Mesenchymal stem cell (in vitro differentiated cells and primary cell): ENCODE measurements at regions not wholly inside any gene's neighbourhood (a gene's known extent, or its start where the extent isn't known, plus 50 kb on each side); places are given as distances from the start of the nearest gene placed in this dataset.

Experiments
- DNase-seq: peaks from one replicate; pipeline ENCODE4 v3.0.0-alpha.2; 2013
- H2AFZ ChIP-seq: one replicate; pipeline ENCODE4 v1.6.1; 2013; ENCODE audit warnings: low read depth, mild to moderate bottlenecking, control low read depth, inconsistent platforms, low read length, moderate library complexity
- H2AK5ac ChIP-seq: 2 replicates; pipeline ENCODE4 v1.6.1; 2013; ENCODE audit warnings: low read length, moderate library complexity, mild to moderate bottlenecking, inconsistent platforms; ENCODE audit not compliant: severe bottlenecking
- H2BK120ac ChIP-seq: one replicate; pipeline ENCODE4 v1.6.1; 2013; ENCODE audit warnings: low read depth, mild to moderate bottlenecking, inconsistent platforms, low read length, moderate library complexity
- H2BK12ac ChIP-seq, 2 experiments: one replicate each; pipeline ENCODE4 v1.6.1; 2013; ENCODE audit warnings: inconsistent platforms in 2 of 2, low read length in 2 of 2, mild to moderate bottlenecking in 2 of 2, moderate library complexity in 2 of 2, control low read depth in 1 of 2
- H2BK15ac ChIP-seq: one replicate; pipeline ENCODE4 v1.6.1; 2013; ENCODE audit warnings: mild to moderate bottlenecking, low read depth, inconsistent platforms; ENCODE audit not compliant: poor library complexity, severe bottlenecking
- H2BK5ac ChIP-seq: 2 replicates; pipeline ENCODE4 v1.6.1; 2013; ENCODE audit warnings: low read depth, mild to moderate bottlenecking, low read length, control low read depth, inconsistent platforms; ENCODE audit not compliant: poor library complexity, severe bottlenecking
- H3K14ac ChIP-seq, 2 experiments: one replicate each; pipeline ENCODE4 v1.6.1; 2013; ENCODE audit warnings: inconsistent platforms in 2 of 2, low read length in 2 of 2, control low read depth in 1 of 2, mild to moderate bottlenecking in 1 of 2, moderate library complexity in 1 of 2
- H3K18ac ChIP-seq, 2 experiments: one replicate each; pipeline ENCODE4 v1.6.1; 2013; ENCODE audit warnings: inconsistent platforms in 2 of 2, low read length in 2 of 2, control low read depth in 1 of 2, low read depth in 1 of 2, mild to moderate bottlenecking in 1 of 2
- H3K23ac ChIP-seq, 2 experiments: one replicate each; pipeline ENCODE4 v1.6.1; 2013; ENCODE audit warnings: inconsistent platforms in 2 of 2, low read length in 2 of 2, mild to moderate bottlenecking in 2 of 2, moderate library complexity in 2 of 2, control low read depth in 1 of 2
- H3K27ac ChIP-seq: 2 replicates; pipeline ENCODE4 v1.5.1; 2013; ENCODE audit warnings: mild to moderate bottlenecking, moderate library complexity, low read length, control low read depth, inconsistent platforms; ENCODE audit not compliant: poor library complexity, severe bottlenecking
- H3K27me3 ChIP-seq, 2 experiments: 2 replicates each; pipeline versions ENCODE4 v1.6.1 to v1.7.0; 2013; ENCODE audit warnings: low read length in 2 of 2, mild to moderate bottlenecking in 2 of 2, moderate library complexity in 2 of 2, control low read depth in 1 of 2, inconsistent platforms in 1 of 2; ENCODE audit not compliant: control insufficient read depth in 1 of 2, insufficient read depth in 1 of 2
- H3K36me3 ChIP-seq, 2 experiments: 2 replicates each; pipeline versions ENCODE4 v1.6.1 to v1.7.0; 2013; ENCODE audit warnings: low read length in 2 of 2, control low read depth in 1 of 2, inconsistent platforms in 1 of 2, low read depth in 1 of 2, mild to moderate bottlenecking in 1 of 2; ENCODE audit not compliant: insufficient read depth in 2 of 2, control insufficient read depth in 1 of 2
- H3K4ac ChIP-seq, 2 experiments: one replicate each; pipeline ENCODE4 v1.6.1; 2013; ENCODE audit warnings: inconsistent platforms in 2 of 2, low read length in 2 of 2, mild to moderate bottlenecking in 2 of 2, moderate library complexity in 2 of 2, control low read depth in 1 of 2, low read depth in 1 of 2
- H3K4me1 ChIP-seq: 2 replicates; pipeline ENCODE4 v1.6.1; 2013; ENCODE audit warnings: low read depth, low read length, control low read depth; ENCODE audit not compliant: control insufficient read depth, insufficient read depth
- H3K4me2 ChIP-seq: 2 replicates; pipeline ENCODE4 v1.6.1; 2013; ENCODE audit warnings: low read length, mild to moderate bottlenecking, inconsistent platforms; ENCODE audit not compliant: poor library complexity, severe bottlenecking
- H3K4me3 ChIP-seq, 2 experiments: 2 replicates each; pipeline versions ENCODE4 v1.5.1 to v1.7.0; 2013; ENCODE audit warnings: low read length in 2 of 2, mild to moderate bottlenecking in 2 of 2, control low read depth in 1 of 2, low read depth in 1 of 2; ENCODE audit not compliant: insufficient read depth in 1 of 2
- H3K79me1 ChIP-seq: replicated peaks from 2 replicates; pipeline ENCODE4 v1.6.1; 2013; ENCODE audit warnings: mild to moderate bottlenecking, control low read depth, low read length, inconsistent platforms; ENCODE audit not compliant: poor library complexity, severe bottlenecking
- H3K9ac ChIP-seq: 2 replicates; pipeline ENCODE4 v1.7.0; 2013; ENCODE audit warnings: mild to moderate bottlenecking, low read length, moderate library complexity
- H3K9me3 ChIP-seq: 2 replicates; pipeline ENCODE4 v1.7.0; 2013; ENCODE audit warnings: mild to moderate bottlenecking, low read length; ENCODE audit not compliant: control insufficient read depth
- H4K8ac ChIP-seq: one replicate; pipeline ENCODE4 v1.6.1; 2013; ENCODE audit warnings: inconsistent platforms, mild to moderate bottlenecking, low read length, moderate library complexity
- H4K91ac ChIP-seq: one replicate; pipeline ENCODE4 v1.6.1; 2013; ENCODE audit warnings: mild to moderate bottlenecking, low read length, inconsistent platforms
- WGBS: methylation state at CpG from one replicate; pipeline ENCODE4 v1.1.7; 2013; ENCODE audit warnings: mixed read lengths; 5-methylcytosine and 5-hydroxymethylcytosine counted together

- H3K36me3 ChIP-seq, result no peaks in the 10 kb centered on the region
- no peak overlapping the region for H2BK15ac ChIP-seq
- 86% methylated on average over 2 of the region's 2 CpGs for WGBS
- peak overlapping the region; percentile 30 for H4K91ac ChIP-seq
- H3K23ac ChIP-seq, result no peak overlapping the region
- H3K14ac ChIP-seq, result peak overlapping the region in 1 of 2 experiments; percentile 7
- H3K4me1 ChIP-seq, result no peaks in the 10 kb centered on the region
- no peak overlapping the region for H2BK12ac ChIP-seq
- no peaks in the 10 kb centered on the region for H3K27me3 ChIP-seq
- H3K18ac ChIP-seq, result no peak overlapping the region
- H3K9ac ChIP-seq, result no peak overlapping the region
- H3K4ac ChIP-seq, result no peak overlapping the region
- H3K4me3 ChIP-seq, result peak overlapping the region in 1 of 2 experiments; percentile 6
- H2BK5ac ChIP-seq, result no peak overlapping the region
- no peak overlapping the region for H2AFZ ChIP-seq
- no peak overlapping the region for H3K4me2 ChIP-seq
- H3K79me1 ChIP-seq, result no peaks in the 10 kb centered on the region
- no peak overlapping the region for H2AK5ac ChIP-seq
- no peak overlapping the region for H2BK120ac ChIP-seq
- no peak overlapping the region for H3K27ac ChIP-seq
- no peak overlapping the region for H4K8ac ChIP-seq
- H3K9me3 ChIP-seq, result no peaks in the 10 kb centered on the region
- DNase-seq, result no peak
Measured at GRCh38 chr5:104187656-104188055, 625.1 kb upstream of the NUDT12 start.

- DNase-seq, result no peak
- Histone ChIP-seq H2AK5ac (no peak overlapping the region), H2BK15ac (no peak overlapping the region), H3K4ac (no peak overlapping the region), H4K8ac (no peak overlapping the region), H3K18ac (no peak overlapping the region), H3K4me1 (no peaks in the 10 kb centered on the region), H3K14ac (no peak overlapping the region), H3K27ac (no peak overlapping the region), H3K36me3 (no peaks in the 10 kb centered on the region), H2BK5ac (no peak overlapping the region), H3K9me3 (no peaks in the 10 kb centered on the region), H2BK12ac (no peak overlapping the region), H3K27me3 (no peaks in the 10 kb centered on the region), H3K79me1 (no peaks in the 10 kb centered on the region), H2BK120ac (no peak overlapping the region), H3K4me2 (no peak overlapping the region), H3K9ac (no peak overlapping the region), H4K91ac (no peak overlapping the region), H2AFZ (no peak overlapping the region), H3K23ac (no peak overlapping the region), H3K4me3 (no peak overlapping the region)
- WGBS, result 92% methylated on average over 4 of the region's 4 CpGs
Measured at GRCh38 chr5:104186510-104186909, 623.9 kb upstream of the NUDT12 start.

GRCh38 chr5:104186100-104186499 is 623.5 kb upstream of the NUDT12 start:
- Histone ChIP-seq H3K27ac (no peak overlapping the region), H3K4me2 (no peak overlapping the region), H3K4me3 (no peak overlapping the region), H2BK120ac (no peak overlapping the region), H4K91ac (no peak overlapping the region), H2BK15ac (no peak overlapping the region), H3K79me1 (no peaks in the 10 kb centered on the region), H3K36me3 (no peaks in the 10 kb centered on the region), H3K9ac (no peak overlapping the region), H3K9me3 (no peaks in the 10 kb centered on the region), H2AFZ (no peak overlapping the region), H2AK5ac (no peak overlapping the region), H3K4me1 (no peaks in the 10 kb centered on the region), H3K23ac (no peak overlapping the region), H3K27me3 (no peaks in the 10 kb centered on the region), H4K8ac (no peak overlapping the region), H3K14ac (no peak overlapping the region), H2BK12ac (no peak overlapping the region), H3K4ac (no peak overlapping the region), H3K18ac (no peak overlapping the region), H2BK5ac (no peak overlapping the region)
- DNase-seq, result peak; percentile 16
- WGBS, result 94% methylated on average over 7 of the region's 7 CpGs

- Histone ChIP-seq H3K4me3 (no peak overlapping the region), H3K36me3 (no peaks in the 10 kb centered on the region), H2BK120ac (no peak overlapping the region), H4K91ac (no peak overlapping the region), H3K14ac (no peak overlapping the region), H2BK5ac (no peak overlapping the region), H2AFZ (no peak overlapping the region), H2BK12ac (no peak overlapping the region), H3K4me2 (no peak overlapping the region), H3K23ac (no peak overlapping the region), H3K4ac (no peak overlapping the region), H3K18ac (no peak overlapping the region), H3K9me3 (peaks cover 7% of the 10 kb centered on the region), H3K79me1 (no peaks in the 10 kb centered on the region), H3K9ac (no peak overlapping the region), H2BK15ac (no peak overlapping the region), H4K8ac (no peak overlapping the region), H3K27ac (no peak overlapping the region), H2AK5ac (no peak overlapping the region), H3K27me3 (no peaks in the 10 kb centered on the region), H3K4me1 (no peaks in the 10 kb centered on the region)
- no CpG with 5 or more reads among the region's 3 CpGs for WGBS
- DNase-seq, result no peak
Measured at GRCh38 chr5:104184264-104184663, 621.7 kb upstream of the NUDT12 start.
